Ovary (tissue), 7 donors: ENCODE measurements at regions not wholly inside any gene's neighbourhood (a gene's known extent, or its start where the extent isn't known, plus 50 kb on each side); places are given as distances from the start of the nearest gene placed in this dataset.
"Not testable (repeated sequence)": the region's sequence is repeated elsewhere in the genome, so short reads cannot be mapped to it uniquely, and the experiment has no call there.

ENCODE experiments used
- DNase-seq, 5 donors: peaks; one replicate each; pipeline ENCODE4 v3.0.0-alpha.2; 2019 to 2020
- H3K27ac ChIP-seq, 2 donors: fragments of 200-600 bp; one replicate each; pipeline versions ENCODE4 v1.5.1 to v1.8.0; 2019 to 2022
- H3K27me3 ChIP-seq: fragments of 200-600 bp; one replicate; pipeline ENCODE4 v1.8.0; 2022
- H3K36me3 ChIP-seq: fragments of 200-600 bp; sonication (generic); one replicate; pipeline ENCODE4 v1.5.1; 2019
- H3K4me1 ChIP-seq: one replicate; pipeline ENCODE4 v1.8.1; 2013; ENCODE audit warnings: mild to moderate bottlenecking, moderate library complexity; ENCODE audit not compliant: insufficient read depth
- H3K4me3 ChIP-seq: fragments of 200-600 bp; sonication (generic); one replicate; pipeline ENCODE4 v1.5.1; 2017
- H3K9me3 ChIP-seq, 2 donors: fragments of 200-600 bp in 1 of 2; sonication (generic) in 1 of 2; one replicate each; pipeline versions ENCODE4 v1.5.1 to v1.8.1; 2013 to 2019; ENCODE audit warnings: mild to moderate bottlenecking in 1 of 2, moderate library complexity in 1 of 2
- EP300 ChIP-seq: sonication (generic); formaldehyde crosslinking; IDR thresholded peaks from one replicate; pipeline ENCODE4 v1.6.1; 2017; ENCODE audit warnings: antibody characterized with exemption
- POLR2A ChIP-seq: fragments of 450-650 bp; IDR thresholded peaks from one replicate; pipeline ENCODE4 v1.6.1; 2017; ENCODE audit warnings: antibody characterized with exemption, mild to moderate bottlenecking, moderate library complexity
- WGBS, 3 donors: extraction: QIAGEN DNeasy Blood & Tissue Kit in 1 of 3; methylation state at CpG; one replicate each; pipeline versions ENCODE4 v1.1.5 to v1.1.7; 2013 to 2017; 5-methylcytosine and 5-hydroxymethylcytosine counted together
- intact Hi-C, 4 donors: fragments of 100-400 bp; cut with DNase I; formaldehyde crosslinking; loops; one replicate each; pipeline versions ENCODE4 v1.11.0 to v1.15.1; 2022 to 2023
- TF ChIP-seq, protein P1 (sequence below), 3 donors: fragments of 450-650 bp in 2 of 3; fragments of 200-600 bp in 1 of 3; IDR thresholded peaks; one replicate each; pipeline versions ENCODE4 v1.5.1 to v1.8.0; 2016 to 2022; ENCODE audit warnings: antibody characterized with exemption in 3 of 3, mild to moderate bottlenecking in 1 of 3
- donor health status: DM: no; HTN: no; CAD: no; lungs with moderate emphysema.
- donor health status: DM: no; HTN: no; CAD: no.
- donor health status: Bipolar disorder and iron deficiency.
- donor health status: DM: no; HTN: no; CAD: no.
- donor health status: DM: yes; HTN: yes; CAD: no.

DNA sequence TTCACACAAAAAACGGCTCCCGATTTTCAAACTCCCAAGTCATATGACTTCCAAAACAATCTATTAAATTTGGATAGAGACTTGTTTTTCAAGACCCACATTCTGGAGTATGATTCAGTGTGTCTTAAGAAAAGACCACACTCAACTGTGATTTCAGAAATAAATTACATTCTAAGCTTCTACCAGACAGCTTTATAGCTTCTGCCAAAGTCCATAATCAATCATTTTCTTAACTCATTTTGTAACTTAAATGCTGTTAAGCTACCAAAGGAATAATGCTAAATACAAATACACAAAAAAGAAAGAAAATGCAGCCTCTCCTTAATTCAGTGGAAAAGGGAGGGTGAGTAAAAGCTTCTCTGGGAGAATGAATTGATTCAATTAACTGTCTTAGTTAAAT is 192.3 kb upstream of the P2RY1 start:
- H3K4me3 ChIP-seq, result no peak overlapping the region
- DNase-seq, result no peak
- TF ChIP-seq POLR2A (no peak), EP300 (no peak)
- TF ChIP-seq, protein P1, sequence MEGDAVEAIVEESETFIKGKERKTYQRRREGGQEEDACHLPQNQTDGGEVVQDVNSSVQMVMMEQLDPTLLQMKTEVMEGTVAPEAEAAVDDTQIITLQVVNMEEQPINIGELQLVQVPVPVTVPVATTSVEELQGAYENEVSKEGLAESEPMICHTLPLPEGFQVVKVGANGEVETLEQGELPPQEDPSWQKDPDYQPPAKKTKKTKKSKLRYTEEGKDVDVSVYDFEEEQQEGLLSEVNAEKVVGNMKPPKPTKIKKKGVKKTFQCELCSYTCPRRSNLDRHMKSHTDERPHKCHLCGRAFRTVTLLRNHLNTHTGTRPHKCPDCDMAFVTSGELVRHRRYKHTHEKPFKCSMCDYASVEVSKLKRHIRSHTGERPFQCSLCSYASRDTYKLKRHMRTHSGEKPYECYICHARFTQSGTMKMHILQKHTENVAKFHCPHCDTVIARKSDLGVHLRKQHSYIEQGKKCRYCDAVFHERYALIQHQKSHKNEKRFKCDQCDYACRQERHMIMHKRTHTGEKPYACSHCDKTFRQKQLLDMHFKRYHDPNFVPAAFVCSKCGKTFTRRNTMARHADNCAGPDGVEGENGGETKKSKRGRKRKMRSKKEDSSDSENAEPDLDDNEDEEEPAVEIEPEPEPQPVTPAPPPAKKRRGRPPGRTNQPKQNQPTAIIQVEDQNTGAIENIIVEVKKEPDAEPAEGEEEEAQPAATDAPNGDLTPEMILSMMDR (IDR thresholded peaks at IDR 0.05), result no peak
- peaks cover 4% of the 10 kb centered on the region for H3K4me1 ChIP-seq
- 26 to 43% (median 27%) methylated on average over 2 of the region's 2 CpGs for WGBS, 3 donors
- peak overlapping the region in 1 of 2 donors; percentile 41 for H3K27ac ChIP-seq
- no peaks in the 10 kb centered on the region for H3K9me3 ChIP-seq
- intact Hi-C loops, result no loop called here
- H3K36me3 ChIP-seq, result no peaks in the 10 kb centered on the region
- H3K27me3 ChIP-seq, result no peaks in the 10 kb centered on the region

DNA sequence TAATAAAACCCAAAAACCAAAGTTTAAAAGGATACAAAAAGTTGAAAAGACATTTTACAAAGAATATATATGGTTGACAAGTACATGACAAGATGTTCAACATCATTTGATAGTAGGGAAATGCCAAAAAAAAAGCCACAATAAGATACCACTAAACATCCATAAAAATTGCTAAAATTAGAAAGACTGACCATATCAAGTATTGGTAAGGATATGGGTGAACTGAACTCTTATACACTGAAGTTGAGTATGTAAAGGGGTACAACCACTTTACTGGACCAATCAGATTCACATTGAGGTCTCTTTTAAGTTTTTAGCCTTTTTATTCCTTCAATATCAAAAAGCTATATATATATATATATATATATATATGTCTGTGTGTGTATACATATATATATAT is 190.5 kb upstream of the P2RY1 start:
- Histone ChIP-seq H3K27me3 (no peaks in the 10 kb centered on the region), H3K4me1 (peaks cover 6% of the 10 kb centered on the region), H3K4me3 (no peak overlapping the region), H3K36me3 (no peaks in the 10 kb centered on the region), H3K9me3 (no peaks in the 10 kb centered on the region), H3K27ac (no peak overlapping the region)
- intact Hi-C loops, result no loop called here
- no peak for DNase-seq
- no peak for TF ChIP-seq EP300
- TF ChIP-seq, protein P1 (IDR thresholded peaks at IDR 0.05), result no peak
- TF ChIP-seq POLR2A, result no peak

DNA sequence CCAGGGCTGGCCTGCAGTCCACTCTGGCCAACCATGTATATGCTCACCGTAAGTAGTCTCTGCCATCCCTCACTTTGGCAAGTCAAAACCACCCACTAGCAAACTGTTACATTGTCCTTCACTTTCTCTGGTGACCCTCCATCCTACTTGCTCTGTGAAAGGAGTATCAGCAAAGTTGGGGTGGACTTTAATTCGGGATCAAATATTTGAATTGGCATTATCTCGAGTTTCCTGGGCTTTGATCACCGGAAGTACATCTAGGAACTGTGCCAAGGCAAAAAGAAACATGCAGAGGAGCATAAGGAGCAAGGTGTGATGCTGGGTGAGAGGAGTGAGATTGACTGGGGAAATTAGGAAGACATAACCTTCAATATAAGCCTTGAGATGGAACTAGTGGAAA is 188.9 kb upstream of the P2RY1 start:
- peaks cover 5% of the 10 kb centered on the region for H3K4me1 ChIP-seq
- no peak overlapping the region for H3K27ac ChIP-seq
- H3K27me3 ChIP-seq, result no peaks in the 10 kb centered on the region
- H3K4me3 ChIP-seq, result no peak overlapping the region
- 38 to 44% (median 43%) methylated on average over 4 of the region's 4 CpGs for WGBS, 3 donors
- intact Hi-C loops, result no loop called here
- H3K36me3 ChIP-seq, result no peaks in the 10 kb centered on the region
- H3K9me3 ChIP-seq, result no peaks in the 10 kb centered on the region
- TF ChIP-seq, protein P1 (IDR thresholded peaks at IDR 0.05), result no peak
- TF ChIP-seq EP300 (no peak), POLR2A (no peak)
- DNase-seq, result no peak

DNA sequence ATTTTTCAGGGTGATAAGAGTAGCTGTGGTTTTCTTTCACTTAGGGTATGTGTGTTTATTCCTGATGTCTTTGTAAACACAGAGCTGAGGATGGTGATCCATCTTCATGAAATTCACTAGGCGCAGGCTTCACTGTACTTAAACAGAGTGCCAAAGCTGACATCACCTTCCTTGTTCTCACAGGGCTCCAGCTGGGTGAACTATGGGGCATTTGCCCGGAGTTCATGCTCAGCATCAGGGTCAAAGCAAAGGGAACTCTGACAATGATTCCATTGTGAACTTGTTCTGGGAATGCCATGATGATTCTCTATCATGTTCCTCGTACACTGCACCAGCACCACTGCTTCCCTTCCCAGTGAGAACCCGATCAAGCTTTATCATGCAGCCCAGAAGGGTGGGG is 184.8 kb upstream of the P2RY1 start:
- 70 to 80% (median 75%) methylated on average over 4 of the region's 4 CpGs for WGBS, 3 donors
- Histone ChIP-seq H3K36me3 (no peaks in the 10 kb centered on the region), H3K4me1 (peaks cover 4% of the 10 kb centered on the region), H3K27me3 (no peaks in the 10 kb centered on the region), H3K27ac (no peak overlapping the region), H3K9me3 (no peaks in the 10 kb centered on the region), H3K4me3 (no peak overlapping the region)
- intact Hi-C loops, result no loop called here
- TF ChIP-seq, protein P1 (IDR thresholded peaks at IDR 0.05), result no peak
- TF ChIP-seq POLR2A (no peak), EP300 (no peak)
- DNase-seq, result no peak

DNA sequence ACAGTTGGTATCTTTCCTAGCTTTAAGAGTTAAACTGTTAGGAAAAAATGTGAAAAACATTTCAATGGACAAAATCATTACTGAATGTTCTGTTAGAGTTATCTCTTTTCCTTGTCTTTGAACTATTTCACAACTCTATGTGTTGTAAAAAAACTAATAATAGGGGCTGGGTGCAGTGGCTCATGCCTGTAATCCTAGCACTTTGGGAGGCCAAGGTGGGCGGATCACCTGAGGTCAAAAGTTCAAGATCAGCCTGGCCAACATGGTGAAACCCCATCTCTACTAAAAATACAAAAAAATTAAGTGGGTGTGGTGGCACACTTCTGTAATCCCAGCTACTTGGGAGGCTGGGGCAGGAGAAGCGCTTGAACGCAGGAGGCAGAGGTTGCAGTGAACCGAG is 184.0 kb upstream of the P2RY1 start:
- H3K27me3 ChIP-seq, H3K4me3 ChIP-seq, H3K36me3 ChIP-seq, DNase-seq, intact Hi-C loops, H3K4me1 ChIP-seq, H3K9me3 ChIP-seq, H3K27ac ChIP-seq: not testable (repeated sequence)
- WGBS, 3 donors, result 85 to 90% (median 89%) methylated on average over 4 of the region's 4 CpGs
